HG03060 (cell line): ENCODE measurements at regions not wholly inside any gene's neighbourhood (a gene's known extent, or its start where the extent isn't known, plus 50 kb on each side); places are given as distances from the start of the nearest gene placed in this dataset.
"Not testable (repeated sequence)": the region's sequence is repeated elsewhere in the genome, so short reads cannot be mapped to it uniquely, and the experiment has no call there.

Experiments
- ATAC-seq: cut with Tn5 transposase; IDR thresholded peaks from one replicate; pipeline ENCODE4 v1.9.1; 2021; ENCODE audit warnings: low read depth, moderate number of reproducible peaks; ENCODE audit not compliant: unreplicated experiment

DNA sequence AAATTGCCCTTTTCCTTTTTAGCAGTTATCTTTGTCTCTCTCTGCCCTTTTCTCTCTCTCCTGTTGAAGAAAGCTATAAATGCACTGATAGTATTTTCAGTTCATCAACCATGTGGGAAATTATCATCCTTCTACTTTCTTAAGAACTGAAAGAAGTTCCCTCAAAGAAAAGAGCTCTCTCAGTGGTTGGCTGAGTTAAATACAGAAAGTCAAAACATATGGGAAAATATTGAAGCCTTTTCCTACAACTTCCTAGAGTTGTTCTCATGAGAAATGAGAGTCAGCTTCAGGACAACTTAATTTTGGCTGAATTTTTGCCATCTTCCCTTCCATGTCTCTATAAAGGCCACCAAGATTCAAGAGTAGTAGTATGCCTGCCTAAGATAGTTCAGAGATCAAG lies 96.7 kb downstream of the NFKBIZ start:
- no peak for ATAC-seq

DNA sequence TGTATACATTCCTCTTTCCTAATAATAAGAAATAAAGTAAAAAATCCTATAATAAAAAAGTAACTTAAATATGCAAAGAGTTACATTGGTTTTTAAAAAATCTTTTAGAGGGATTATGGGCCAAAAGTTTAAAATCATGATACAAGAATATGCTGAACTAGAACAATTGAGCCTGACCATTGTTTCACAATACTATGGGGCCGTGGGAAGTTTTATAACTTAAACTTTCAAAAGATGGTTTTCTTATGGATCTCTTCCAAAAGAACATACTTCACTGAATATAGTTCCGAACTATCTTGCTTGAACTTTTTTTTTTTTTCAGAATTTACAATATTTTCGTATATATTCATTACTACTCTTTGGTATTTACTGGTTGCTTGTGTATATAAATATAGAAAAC lies 97.6 kb downstream of the NFKBIZ start:
- ATAC-seq = no peak

DNA sequence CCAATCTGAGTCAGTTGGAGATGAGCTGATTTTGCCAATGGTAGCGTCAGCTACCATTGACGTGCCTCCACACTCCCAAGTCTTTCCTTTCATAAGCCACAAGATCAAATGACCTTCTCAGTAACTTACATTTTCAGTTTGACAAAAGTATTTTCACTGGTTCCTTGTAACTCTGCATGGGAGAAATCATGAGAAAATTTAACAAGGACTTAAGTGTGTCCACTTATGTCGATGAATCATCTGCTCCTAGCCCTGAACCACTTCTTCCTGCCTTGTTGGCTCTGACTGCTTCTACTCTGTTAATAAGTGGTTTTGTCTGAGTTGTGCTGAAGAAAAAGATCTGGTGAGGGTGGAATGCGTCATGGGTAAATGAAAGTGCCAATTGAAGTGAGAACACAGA lies 101.2 kb downstream of the NFKBIZ start:
- ATAC-seq = no peak

DNA sequence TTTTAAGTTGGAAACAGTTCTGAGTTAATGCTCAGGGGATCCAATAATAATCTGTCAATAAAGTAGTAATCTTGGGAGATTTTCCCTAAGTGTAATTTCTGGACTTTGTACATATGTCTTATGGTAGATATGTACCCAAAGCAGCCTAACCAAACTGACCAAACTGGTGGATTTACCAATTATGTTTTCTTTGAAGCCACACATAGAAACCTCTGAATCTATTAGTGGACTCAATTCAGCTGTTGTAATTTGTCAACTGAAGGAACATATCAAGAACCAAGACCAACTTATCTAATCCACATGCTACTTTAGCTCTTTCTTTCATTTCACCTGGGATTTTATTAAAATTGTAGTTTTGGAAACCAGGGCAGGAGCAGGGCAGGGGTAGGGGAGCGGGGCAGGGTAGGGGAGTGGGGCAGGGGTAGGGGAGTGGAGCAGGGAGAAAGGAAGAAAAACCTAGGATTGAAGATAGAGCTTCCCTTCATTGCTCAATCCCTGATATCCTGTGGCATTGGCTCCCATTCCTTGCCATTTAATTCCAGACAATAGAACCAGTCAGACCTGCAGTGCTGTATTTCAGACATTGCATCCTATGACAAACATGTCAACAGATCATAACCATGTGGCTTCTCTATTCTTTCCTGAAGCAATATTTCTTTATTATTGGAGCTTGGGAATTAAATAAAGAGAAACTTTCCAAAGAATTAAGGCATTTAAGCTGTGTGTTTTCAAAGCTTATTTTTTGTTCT lies 101.8 kb downstream of the NFKBIZ start:
- ATAC-seq = no peak

DNA sequence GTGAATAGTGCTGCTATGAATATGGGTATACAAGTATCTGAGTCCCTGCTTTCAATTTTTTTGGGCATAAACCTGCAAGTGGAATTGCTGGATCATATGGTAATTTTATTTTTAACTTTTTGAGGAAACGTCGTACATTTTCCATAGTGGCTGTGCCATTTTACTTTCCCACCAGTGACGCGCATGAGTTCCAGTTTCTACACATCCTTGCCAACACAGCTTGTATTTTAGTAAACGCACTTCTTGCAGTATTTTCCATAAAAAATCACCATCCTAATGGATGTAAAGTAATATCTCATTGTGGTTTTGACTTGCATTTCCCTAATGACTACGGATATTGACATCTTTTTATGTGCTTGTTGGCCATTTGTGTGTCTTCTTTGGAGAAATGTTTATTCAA lies 105.0 kb downstream of the NFKBIZ start:
- ATAC-seq = no peak

DNA sequence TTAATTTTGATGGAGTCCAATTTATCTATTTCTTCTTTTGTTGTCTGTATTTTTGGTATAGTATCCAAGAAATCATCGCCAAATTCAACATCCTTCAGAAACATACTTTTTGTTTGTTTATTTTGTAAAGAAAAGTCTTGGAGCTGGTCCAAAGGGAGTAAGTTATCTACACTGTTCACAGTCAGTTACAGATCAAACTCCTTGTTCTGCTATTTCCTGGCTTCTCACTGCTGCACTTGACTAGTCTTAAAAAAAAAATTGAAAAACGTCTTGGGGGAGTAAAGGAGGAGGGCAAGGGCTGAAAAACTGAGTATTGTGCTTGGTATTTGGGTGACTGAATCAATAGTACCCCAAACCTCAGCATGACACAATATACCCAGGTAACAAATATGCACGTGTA lies 105.6 kb downstream of the NFKBIZ start:
- ATAC-seq = no peak

DNA sequence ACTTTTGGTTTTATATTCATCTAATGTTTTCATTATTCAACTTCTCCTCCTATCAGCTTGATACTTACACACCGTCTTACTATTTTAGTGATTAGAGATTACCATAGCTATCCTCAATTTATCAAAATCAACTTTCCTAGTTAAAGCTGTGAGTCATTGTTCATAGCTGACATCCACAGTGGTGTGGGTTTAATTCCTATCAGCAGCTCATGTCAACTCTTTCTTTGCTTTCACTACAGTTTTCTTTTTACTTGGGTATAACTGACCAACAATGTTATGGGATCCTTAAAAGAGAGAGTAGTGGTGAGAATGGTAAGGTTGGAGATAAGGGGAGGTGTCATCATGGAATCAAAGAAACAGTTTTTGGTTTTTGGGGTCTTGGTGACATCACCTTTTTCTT lies 112.7 kb downstream of the NFKBIZ start:
- ATAC-seq = no peak

DNA sequence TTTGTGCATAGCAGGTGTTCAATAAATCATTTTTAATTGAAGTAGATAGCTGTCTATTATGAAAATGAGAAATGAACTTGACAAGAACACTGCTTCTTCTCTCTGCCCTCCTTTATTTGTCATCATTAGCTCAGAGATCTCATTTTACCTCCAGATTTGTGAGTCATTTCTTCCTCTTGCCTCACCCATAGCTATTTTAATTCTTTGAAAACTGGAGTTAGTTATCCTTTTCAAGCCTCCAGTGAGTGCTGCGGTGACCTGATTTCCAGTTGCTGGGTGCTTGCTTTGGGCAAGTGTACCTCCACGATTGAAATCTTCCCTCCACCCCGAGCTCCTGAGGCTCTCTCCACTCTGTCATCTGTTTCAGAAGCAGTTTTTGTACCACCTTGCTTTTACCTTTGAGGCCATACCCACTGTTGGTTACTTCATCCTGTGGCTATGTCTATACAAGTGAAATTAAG lies 114.6 kb downstream of the NFKBIZ start:
- no peak for ATAC-seq

DNA sequence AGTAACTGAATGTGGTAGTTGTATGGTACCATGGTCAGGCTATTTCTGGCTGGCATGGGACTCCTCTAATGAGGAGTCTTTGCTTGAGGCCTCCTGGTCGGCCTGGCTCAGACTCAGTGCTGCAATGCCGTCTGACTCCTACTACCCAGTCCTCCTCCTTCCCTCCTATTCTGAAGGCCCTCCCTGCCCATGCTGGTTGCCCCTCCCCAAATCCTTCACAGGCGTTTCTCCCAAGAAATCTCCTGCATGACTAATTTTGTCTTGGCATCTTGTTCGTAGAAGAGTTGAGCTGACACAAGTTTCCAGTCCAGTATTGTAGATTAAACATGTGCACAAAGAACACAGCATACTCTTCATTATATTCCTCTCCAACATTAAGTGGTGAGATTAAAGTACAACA lies 115.5 kb downstream of the NFKBIZ start:
- ATAC-seq = no peak

DNA sequence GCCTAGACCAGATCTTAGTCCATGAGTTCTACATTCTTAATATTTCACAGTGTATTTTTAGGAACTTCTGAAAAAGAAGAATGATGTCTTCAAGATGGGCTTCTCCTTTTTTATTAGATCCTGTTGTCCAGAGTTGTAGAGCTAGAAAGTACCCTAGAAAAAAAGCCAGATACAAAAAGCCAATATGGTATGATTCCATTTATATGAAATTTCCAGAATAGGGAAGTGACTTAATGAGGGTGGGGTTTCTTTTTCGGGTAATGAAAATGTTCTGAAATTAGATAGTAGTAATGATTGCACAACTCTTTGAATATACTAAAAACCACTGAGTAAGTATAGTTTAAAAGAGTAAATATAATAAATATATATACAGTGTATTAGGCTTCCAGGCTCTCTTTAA lies 116.9 kb downstream of the NFKBIZ start:
- ATAC-seq = no peak

DNA sequence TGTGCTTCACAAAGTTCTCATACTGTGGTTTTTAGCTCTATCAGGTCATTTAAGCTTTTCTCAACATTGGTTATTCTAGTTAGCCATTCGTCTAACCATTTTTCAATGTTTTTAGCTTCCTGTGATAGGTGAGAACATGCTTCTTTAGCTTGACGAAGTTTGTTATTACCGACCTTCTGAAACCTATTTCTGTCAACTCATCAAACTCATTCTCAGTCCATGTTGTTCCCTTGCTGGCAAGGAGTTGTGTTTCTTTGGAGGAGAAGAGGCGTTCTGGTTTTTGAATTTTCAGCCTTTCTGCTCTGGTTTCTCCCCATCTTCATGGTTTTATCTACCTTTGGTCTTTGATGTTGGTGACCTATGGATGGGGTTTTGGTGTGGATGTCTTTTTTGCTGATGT lies 120.9 kb downstream of the NFKBIZ start:
- no peak for ATAC-seq

DNA sequence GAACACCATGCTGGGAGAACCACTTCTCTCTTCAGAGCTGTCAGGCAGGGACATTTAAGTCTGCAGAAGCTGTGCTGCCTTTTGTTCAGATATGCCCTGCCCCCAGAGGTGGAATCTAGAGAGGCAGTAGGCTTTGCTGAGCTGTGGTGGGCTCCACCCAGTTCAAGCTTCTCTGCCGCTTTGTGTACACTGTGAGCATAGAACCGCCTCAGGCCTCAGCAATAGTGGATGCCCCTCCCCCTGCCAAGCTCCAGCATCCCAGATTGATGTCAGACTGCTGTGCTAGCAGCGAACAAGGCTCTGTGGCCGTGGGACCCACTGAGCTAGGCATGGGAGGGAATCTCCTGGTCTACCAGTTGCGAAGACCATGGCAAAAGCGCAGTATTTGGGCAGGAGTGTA lies 121.6 kb downstream of the NFKBIZ start:
- no peak for ATAC-seq

DNA sequence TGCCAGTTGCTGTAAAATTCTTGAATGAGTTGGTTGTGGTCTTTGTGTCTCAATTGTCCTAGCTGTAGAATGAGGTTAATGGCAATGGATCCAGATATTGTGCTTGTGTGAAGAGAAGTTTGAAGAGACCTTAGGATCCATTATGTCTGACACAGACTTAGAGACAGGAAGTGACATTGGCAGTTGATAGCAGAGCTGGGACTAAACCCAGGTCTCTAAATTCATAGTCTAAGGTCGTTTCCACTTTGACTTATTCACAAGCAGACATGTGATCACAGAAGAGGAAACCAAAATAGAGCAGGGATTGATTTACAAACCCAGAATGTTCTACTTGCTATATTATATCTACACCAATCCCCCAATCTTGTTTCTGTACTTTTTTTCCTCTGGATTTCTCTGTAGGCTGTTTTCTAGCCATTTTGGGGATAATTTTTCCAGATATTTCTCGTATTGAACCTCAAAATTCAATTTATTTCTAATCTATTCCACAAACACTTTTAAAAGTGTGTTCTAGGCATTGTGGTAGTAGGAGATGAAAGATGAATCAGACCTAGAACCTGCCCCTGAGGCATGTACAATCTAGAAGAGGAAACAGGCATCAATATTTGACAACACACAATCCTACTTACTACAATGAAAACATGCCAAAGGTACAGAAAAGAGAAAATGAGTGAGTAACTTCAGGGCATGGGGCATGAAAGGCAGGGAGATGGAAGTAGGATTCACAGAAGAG lies 123.3 kb downstream of the NFKBIZ start:
- ATAC-seq = no peak

DNA sequence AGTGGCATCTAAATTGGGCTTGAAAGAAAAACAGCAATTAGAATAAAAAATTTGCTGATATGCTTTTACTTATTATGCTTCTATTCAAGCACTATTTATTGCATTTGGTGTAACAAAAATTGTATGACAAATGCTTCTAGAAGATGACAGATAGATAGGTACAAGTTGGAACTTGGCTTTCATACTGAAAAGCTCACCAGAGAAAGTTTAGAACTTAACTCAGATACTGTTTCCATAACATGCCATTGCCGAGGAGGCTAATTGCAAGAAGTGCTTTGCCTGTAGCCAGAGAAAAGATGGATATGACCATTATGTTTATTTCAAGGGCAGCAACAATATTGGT lies 123.8 kb downstream of the NFKBIZ start:
- ATAC-seq = no peak

DNA sequence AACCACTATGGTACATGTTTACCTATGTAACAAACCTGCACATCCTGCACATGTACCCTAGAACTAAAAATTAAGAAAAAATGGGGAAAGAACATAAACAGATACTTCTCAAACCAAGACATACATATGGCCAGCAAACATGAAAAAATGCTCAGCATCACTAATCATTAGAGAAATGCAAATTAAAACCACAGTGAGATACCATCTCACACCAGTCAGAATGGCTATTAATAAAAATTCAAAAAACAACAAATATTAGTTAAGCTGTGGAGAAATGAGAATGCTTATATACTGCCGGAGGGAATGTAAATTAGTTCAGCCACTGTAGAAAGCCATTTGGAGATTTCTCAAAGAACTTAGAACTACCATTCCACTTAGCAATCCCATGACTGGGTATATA lies 126.1 kb downstream of the NFKBIZ start:
- not testable (repeated sequence) for ATAC-seq

DNA sequence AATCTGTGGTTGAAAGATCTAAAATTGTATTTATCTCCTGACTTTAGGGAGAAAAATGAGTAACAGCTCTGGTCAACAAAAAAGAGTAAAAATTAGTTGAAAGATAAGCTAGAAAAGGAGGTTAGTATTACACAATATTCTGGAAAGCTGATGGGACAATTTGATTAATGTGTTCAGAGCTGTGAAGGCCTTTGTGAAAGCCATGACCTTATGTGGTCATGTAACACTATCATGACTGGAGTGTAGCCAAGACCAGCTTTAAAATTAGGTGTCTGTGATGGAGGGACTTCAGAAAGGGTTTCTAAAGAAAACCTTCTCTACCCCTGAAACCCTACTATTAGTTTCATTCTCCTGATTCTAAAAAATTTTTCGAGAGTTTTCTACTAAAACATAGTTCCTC lies 127.2 kb downstream of the NFKBIZ start:
- peak; percentile 96 for ATAC-seq

DNA sequence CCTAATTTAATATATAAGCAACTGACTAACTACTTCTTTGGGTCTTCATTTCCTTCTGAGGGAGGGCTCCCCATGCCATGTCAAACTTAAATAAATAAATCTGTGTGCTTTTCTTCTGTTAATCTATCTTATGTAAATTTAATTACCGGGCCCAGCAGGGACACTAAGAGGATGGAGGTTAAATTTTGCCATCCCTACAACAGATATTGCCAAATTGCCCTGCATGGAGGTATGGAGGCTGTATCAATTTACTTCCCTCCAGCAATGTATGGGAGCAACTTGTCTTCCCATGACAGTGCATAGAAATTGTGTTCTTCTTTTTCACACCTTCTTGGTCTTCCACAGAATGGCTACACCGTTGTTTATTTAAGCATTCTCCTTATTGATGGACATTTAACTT lies 129.0 kb downstream of the NFKBIZ start:
- no peak for ATAC-seq

DNA sequence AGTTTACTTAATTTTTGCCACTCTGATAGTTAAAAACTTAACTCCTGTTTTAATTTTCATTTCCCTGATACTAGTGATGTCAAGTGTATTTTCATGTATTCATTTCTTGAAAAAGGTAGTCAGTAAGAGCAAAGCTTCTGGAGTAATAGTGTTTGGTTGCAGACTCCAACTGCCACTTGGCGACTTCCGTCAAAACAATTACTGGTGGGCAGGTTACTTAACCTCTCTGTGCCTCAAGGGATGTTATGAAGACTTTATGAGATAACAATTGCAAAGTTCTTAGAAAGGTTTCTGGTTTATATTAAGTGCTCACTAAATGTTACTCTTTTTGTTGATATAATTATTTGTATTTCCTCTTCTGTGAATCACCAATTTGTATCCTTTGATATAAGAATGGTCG lies 129.7 kb downstream of the NFKBIZ start:
- ATAC-seq = no peak

DNA sequence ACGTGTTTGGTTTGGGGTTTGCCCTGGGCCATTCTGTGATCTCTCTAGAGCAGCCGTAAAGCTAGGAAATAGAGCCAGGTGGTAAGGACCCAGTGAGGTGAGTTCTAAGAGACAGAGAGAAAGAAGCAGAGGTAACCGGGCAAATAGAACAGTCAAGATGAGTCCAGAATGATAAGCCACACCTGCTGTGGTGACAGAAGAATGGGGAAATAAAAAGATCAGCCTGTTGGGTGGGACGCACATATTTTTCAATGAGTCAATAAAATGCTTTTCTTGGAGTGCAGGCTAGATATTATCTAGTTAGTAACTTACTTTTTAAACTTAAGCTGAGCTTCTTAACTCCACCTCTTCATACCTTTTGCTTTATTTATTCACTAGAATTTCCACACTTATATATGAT lies 135.0 kb downstream of the NFKBIZ start:
- no peak for ATAC-seq

DNA sequence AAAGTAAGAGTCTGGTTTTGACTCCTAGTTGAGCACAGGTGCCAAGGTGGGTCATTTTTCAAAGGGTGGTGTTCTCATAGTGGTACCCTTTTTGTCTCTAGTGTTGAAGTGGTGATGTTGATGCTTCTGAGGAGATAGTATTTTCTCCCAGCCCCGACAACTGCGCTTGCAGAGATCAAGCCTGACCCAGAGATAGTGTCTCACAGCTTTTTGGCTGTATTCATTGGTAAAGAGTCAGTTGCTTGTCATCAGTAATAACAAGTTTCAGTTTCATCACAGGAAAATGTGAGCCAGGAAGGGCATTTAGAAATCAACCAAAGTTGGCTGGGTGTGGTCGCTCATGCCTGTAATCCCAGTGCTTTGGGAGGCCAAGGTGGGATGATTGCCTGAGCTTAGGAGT lies 139.3 kb downstream of the NFKBIZ start:
- ATAC-seq = no peak

DNA sequence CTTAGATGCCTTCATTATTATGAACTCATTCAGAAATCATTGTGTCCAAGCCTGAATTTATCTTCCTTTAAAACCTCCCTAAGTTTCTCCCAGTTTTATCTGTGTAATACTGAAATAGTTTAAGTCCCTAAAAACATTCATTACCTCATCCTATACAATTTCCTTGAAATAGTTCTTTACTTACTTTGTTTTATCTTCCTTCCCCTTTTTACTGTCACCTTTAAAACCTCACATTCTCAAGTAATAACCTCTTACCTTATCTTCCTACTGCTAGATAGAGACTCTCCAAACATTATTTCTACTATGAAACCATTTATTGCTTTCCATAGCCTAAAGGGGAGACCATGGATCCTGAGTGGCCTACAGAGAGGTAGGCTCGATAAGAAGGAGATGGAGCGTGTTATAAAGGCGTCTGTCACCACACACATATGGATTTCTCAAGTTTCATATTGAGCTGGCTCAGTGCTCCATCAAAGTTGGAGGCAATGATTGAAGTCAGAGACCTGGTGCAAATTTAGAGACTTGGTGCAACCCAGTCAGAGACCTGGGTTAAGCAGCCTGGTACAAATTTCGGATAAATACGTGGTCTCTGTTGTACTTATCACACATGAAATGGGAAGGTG lies 140.4 kb downstream of the NFKBIZ start:
- ATAC-seq = no peak

DNA sequence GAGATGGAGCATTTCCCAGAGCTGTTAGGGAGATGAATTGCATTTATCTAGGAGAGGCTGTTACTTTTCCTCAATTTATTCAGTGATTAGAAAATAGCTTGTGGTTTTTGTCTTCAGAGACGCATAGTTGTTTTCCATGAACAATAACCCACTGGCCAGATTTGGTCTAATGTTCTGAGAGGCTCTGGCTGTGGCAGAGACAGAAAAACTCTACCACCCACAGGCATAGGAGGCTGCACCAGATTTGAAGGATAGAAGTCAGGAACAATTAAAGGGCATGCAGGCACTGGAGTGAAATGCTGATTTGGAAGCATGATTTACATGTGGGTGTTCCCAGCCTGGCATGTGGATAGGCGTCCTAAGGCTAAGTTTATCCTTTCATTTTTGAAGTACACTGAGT lies 143.5 kb downstream of the NFKBIZ start:
- no peak for ATAC-seq
